OCI-LY7 (cell line): ENCODE measurements at regions not wholly inside any gene's neighbourhood (a gene's known extent, or its start where the extent isn't known, plus 50 kb on each side); places are given as distances from the start of the nearest gene placed in this dataset.

ENCODE experiments used
- EZH2phosphoT487 ChIP-seq: fragments of 200-600 bp; sonication (generic); IDR thresholded peaks from 2 replicates; pipeline ENCODE4 v1.6.1; 2018; ENCODE audit warnings: low read depth, borderline replicate concordance, mild to moderate bottlenecking, mixed run types, antibody characterized with exemption, low read length, moderate library complexity, mixed read lengths
- TF ChIP-seq, protein P1 (sequence below): fragments of 200-600 bp; sonication (generic); conservative IDR thresholded peaks from 2 replicates; pipeline ENCODE4 v1.5.1; 2014; ENCODE audit warnings: mild to moderate bottlenecking, antibody characterized with exemption, low read length, moderate library complexity, mixed read lengths

DNA sequence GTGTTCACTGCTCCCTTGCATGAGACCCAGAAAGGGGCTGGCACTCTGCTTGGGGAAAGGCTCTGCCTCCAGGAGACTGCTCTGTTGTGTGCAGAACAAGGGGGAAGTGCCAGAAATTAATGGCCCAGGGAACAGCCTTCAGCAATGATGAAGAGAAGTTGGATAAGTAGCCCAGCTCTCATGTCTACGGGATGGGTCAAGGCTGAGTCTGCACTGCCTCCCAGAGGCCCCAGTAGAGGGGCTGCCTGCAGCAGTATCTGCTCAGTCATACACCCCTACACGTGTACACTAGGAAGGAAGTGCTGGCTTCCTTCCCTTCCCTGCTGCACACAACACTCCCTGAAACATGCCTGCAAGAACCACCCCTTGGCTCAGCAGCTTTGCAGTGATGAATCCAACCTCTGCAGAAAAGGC is 54.6 kb upstream of the URI1 start:
- TF ChIP-seq, protein P1, sequence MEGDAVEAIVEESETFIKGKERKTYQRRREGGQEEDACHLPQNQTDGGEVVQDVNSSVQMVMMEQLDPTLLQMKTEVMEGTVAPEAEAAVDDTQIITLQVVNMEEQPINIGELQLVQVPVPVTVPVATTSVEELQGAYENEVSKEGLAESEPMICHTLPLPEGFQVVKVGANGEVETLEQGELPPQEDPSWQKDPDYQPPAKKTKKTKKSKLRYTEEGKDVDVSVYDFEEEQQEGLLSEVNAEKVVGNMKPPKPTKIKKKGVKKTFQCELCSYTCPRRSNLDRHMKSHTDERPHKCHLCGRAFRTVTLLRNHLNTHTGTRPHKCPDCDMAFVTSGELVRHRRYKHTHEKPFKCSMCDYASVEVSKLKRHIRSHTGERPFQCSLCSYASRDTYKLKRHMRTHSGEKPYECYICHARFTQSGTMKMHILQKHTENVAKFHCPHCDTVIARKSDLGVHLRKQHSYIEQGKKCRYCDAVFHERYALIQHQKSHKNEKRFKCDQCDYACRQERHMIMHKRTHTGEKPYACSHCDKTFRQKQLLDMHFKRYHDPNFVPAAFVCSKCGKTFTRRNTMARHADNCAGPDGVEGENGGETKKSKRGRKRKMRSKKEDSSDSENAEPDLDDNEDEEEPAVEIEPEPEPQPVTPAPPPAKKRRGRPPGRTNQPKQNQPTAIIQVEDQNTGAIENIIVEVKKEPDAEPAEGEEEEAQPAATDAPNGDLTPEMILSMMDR: 0 out of 2 replicates have a peak, but pooled peaks have one; percentile 18
- TF ChIP-seq EZH2phosphoT487: no peak
